GM19452 (cell line): ENCODE measurements at regions not wholly inside any gene's neighbourhood (a gene's known extent, or its start where the extent isn't known, plus 50 kb on each side); places are given as distances from the start of the nearest gene placed in this dataset.

ENCODE experiments used
- ATAC-seq: cut with Tn5 transposase; IDR thresholded peaks from one replicate; pipeline ENCODE4 v1.9.1; 2021; ENCODE audit not compliant: unreplicated experiment

GRCh38 chr6:23340271-23340670, 770.9 kb downstream of the HDGFL1 start:
- ATAC-seq = no peak

GRCh38 chr6:23343610-23344306, 774.4 kb downstream of the HDGFL1 start:
- ATAC-seq = no peak

- ATAC-seq = no peak
Measured at GRCh38 chr6:23348185-23348584, 777.8 kb upstream of the NRSN1 start.

- no peak for ATAC-seq
Measured at GRCh38 chr6:23349521-23350147, 776.4 kb upstream of the NRSN1 start.

- no peak for ATAC-seq
Measured at GRCh38 chr6:23350752-23351453, 775.1 kb upstream of the NRSN1 start.

- no peak for ATAC-seq
Measured at GRCh38 chr6:23354004-23354403, 772.0 kb upstream of the NRSN1 start.

GRCh38 chr6:23357185-23357766, 768.7 kb upstream of the NRSN1 start:
- no peak for ATAC-seq

GRCh38 chr6:23365732-23366131, 760.3 kb upstream of the NRSN1 start:
- ATAC-seq = no peak

- ATAC-seq = no peak
Measured at GRCh38 chr6:23367311-23367710, 758.7 kb upstream of the NRSN1 start.

- ATAC-seq = no peak
Measured at GRCh38 chr6:23368557-23368956, 757.5 kb upstream of the NRSN1 start.

GRCh38 chr6:23370051-23370450, 756.0 kb upstream of the NRSN1 start:
- no peak for ATAC-seq

GRCh38 chr6:23371132-23371915, 754.7 kb upstream of the NRSN1 start:
- ATAC-seq = no peak

GRCh38 chr6:23377830-23378229, 748.2 kb upstream of the NRSN1 start:
- ATAC-seq = no peak

- ATAC-seq = no peak
Measured at GRCh38 chr6:23380465-23380864, 745.5 kb upstream of the NRSN1 start.

GRCh38 chr6:23388086-23388783, 737.8 kb upstream of the NRSN1 start:
- no peak for ATAC-seq

GRCh38 chr6:23389386-23389785, 736.6 kb upstream of the NRSN1 start:
- no peak for ATAC-seq

GRCh38 chr6:23390221-23390620, 735.8 kb upstream of the NRSN1 start:
- no peak for ATAC-seq

- no peak for ATAC-seq
Measured at GRCh38 chr6:23394681-23395080, 731.3 kb upstream of the NRSN1 start.

- no peak for ATAC-seq
Measured at GRCh38 chr6:23395381-23395780, 730.6 kb upstream of the NRSN1 start.

- no peak for ATAC-seq
Measured at GRCh38 chr6:23396949-23397348, 729.1 kb upstream of the NRSN1 start.
